ENCODE measurements at regions not wholly inside any gene's neighbourhood (a gene's known extent, or its start where the extent isn't known, plus 50 kb on each side); places are given as distances from the start of the nearest gene placed in this dataset.

- TF ChIP-seq POLR2AphosphoS5 (IDR thresholded peaks at IDR 0.05), result no peak
- TF ChIP-seq CTCF (IDR thresholded peaks at IDR 0.05), result no peak
Observed at GRCh38 chr2:204428675-204429074, 116.6 kb upstream of the PARD3B start.
